ENCODE measurements at regions not wholly inside any gene's neighbourhood (a gene's known extent, or its start where the extent isn't known, plus 50 kb on each side); places are given as distances from the start of the nearest gene placed in this dataset.
"Not testable (repeated sequence)": the region's sequence is repeated elsewhere in the genome, so short reads cannot be mapped to it uniquely, and the experiment has no call there.

GRCh38 chr7:55304018-55304762 lies 60.9 kb upstream of the LANCL2 start:
- peak; percentile 45 for DNase-seq

GRCh38 chr7:55305135-55305534 lies 60.0 kb upstream of the LANCL2 start:
- peak; percentile 49 for DNase-seq

- no peak for DNase-seq
Observed at GRCh38 chr7:55306331-55306730, 58.8 kb upstream of the LANCL2 start.

- no peak for DNase-seq
Observed at GRCh38 chr7:55307123-55307916, 57.8 kb upstream of the LANCL2 start.

GRCh38 chr7:55308186-55308929 lies 56.8 kb upstream of the LANCL2 start:
- no peak for DNase-seq

- no peak for DNase-seq
Observed at GRCh38 chr7:55309040-55309991, 55.8 kb upstream of the LANCL2 start.

GRCh38 chr7:55310287-55311025 lies 54.7 kb upstream of the LANCL2 start:
- DNase-seq, result no peak

GRCh38 chr7:55311892-55312291 lies 53.2 kb upstream of the LANCL2 start:
- not testable (repeated sequence) for DNase-seq

GRCh38 chr7:55313671-55314070 lies 51.5 kb upstream of the LANCL2 start:
- not testable (repeated sequence) for DNase-seq

GRCh38 chr7:55314967-55315366 lies 50.2 kb upstream of the LANCL2 start:
- DNase-seq, result no peak

Measured in NCI-H1048 (cell line).